Uterus (tissue), 2 donors: ENCODE measurements at regions not wholly inside any gene's neighbourhood (a gene's known extent, or its start where the extent isn't known, plus 50 kb on each side); places are given as distances from the start of the nearest gene placed in this dataset.

Source experiments
- CTCF ChIP-seq, 4 experiments: fragments of 200-600 bp in 2 of 4; fragments of 450-650 bp in 2 of 4; sonication (generic) in 2 of 4; IDR thresholded peaks; one replicate each; pipeline ENCODE4 v1.5.1; 2016 to 2019; ENCODE audit warnings: antibody characterized with exemption in 4 of 4, mild to moderate bottlenecking in 2 of 4, moderate library complexity in 1 of 4
- POLR2A ChIP-seq, 2 donors: fragments of 450-650 bp; IDR thresholded peaks; one replicate each; pipeline ENCODE4 v1.6.1; 2016; ENCODE audit warnings: antibody characterized with exemption in 2 of 2, mild to moderate bottlenecking in 1 of 2, moderate library complexity in 1 of 2

- TF ChIP-seq POLR2A (IDR thresholded peaks at IDR 0.05) (no peak), CTCF (IDR thresholded peaks at IDR 0.05) (no peak)
Measured at GRCh38 chr2:61712060-61712459, 141.8 kb downstream of the FAM161A start.
